Nephron (organoid): ENCODE measurements at regions not wholly inside any gene's neighbourhood (a gene's known extent, or its start where the extent isn't known, plus 50 kb on each side); places are given as distances from the start of the nearest gene placed in this dataset.
A peak's percentile ranks its signal among the peaks of the same experiment; 100 is the strongest.

Source experiments
- H3K27ac Mint-ChIP-seq, 3 experiments: 2 replicates each; pipeline ENCODE4 v1.8.0; 2020; ENCODE audit warnings: mixed read lengths in 3 of 3, mild to moderate bottlenecking in 2 of 3, moderate library complexity in 1 of 3
- H3K27me3 Mint-ChIP-seq: 2 replicates; pipeline ENCODE4 v1.8.0; 2021; ENCODE audit warnings: low read depth, mild to moderate bottlenecking, moderate library complexity, mixed read lengths
- H3K36me3 Mint-ChIP-seq: 2 replicates; pipeline ENCODE4 v1.8.0; 2020; ENCODE audit warnings: low read depth, mixed read lengths
- H3K4me1 Mint-ChIP-seq: 2 replicates; pipeline ENCODE4 v1.8.0; 2020; ENCODE audit warnings: mixed read lengths
- H3K4me3 Mint-ChIP-seq, 3 experiments: 2 replicates each; pipeline ENCODE4 v1.8.0; 2020; ENCODE audit warnings: mild to moderate bottlenecking in 3 of 3, mixed read lengths in 3 of 3, moderate library complexity in 2 of 3
- H3K9me3 Mint-ChIP-seq: 2 replicates; pipeline ENCODE4 v1.8.0; 2020; ENCODE audit warnings: mixed read lengths
- CTCF ChIP-seq, 3 experiments: fragments of 200-600 bp; sonication (generic); IDR thresholded peaks; one replicate each; pipeline ENCODE4 v1.5.0; 2021; ENCODE audit warnings: antibody characterized with exemption in 3 of 3; ENCODE audit not compliant: unreplicated experiment in 3 of 3

GRCh38 chr4:129622566-129622965 is 526.6 kb downstream of the C4orf33 start:
- H3K4me3 Mint-ChIP-seq = no peak overlapping the region
- no peak overlapping the region for H3K27ac Mint-ChIP-seq
- H3K4me1 Mint-ChIP-seq = no peaks in the 10 kb centered on the region
- peaks cover 2% of the 10 kb centered on the region for H3K9me3 Mint-ChIP-seq
- no peak for TF ChIP-seq CTCF (IDR thresholded peaks at IDR 0.05; ENCODE audit: unreplicated experiment in 3 of 3)
- H3K36me3 Mint-ChIP-seq = no peaks in the 10 kb centered on the region
- no peaks in the 10 kb centered on the region for H3K27me3 Mint-ChIP-seq

GRCh38 chr4:129623233-129623875 is 527.4 kb downstream of the C4orf33 start:
- H3K4me3 Mint-ChIP-seq = no peak overlapping the region
- no peaks in the 10 kb centered on the region for H3K36me3 Mint-ChIP-seq
- peaks cover 2% of the 10 kb centered on the region for H3K9me3 Mint-ChIP-seq
- no peaks in the 10 kb centered on the region for H3K27me3 Mint-ChIP-seq
- H3K27ac Mint-ChIP-seq = no peak overlapping the region
- no peaks in the 10 kb centered on the region for H3K4me1 Mint-ChIP-seq
- TF ChIP-seq CTCF (IDR thresholded peaks at IDR 0.05; ENCODE audit: unreplicated experiment in 3 of 3) = no peak

- H3K27me3 Mint-ChIP-seq = no peaks in the 10 kb centered on the region
- no peaks in the 10 kb centered on the region for H3K36me3 Mint-ChIP-seq
- no peak overlapping the region for H3K27ac Mint-ChIP-seq
- peak; percentile 57 to 66 (median 60) for TF ChIP-seq CTCF (IDR thresholded peaks at IDR 0.05; ENCODE audit: unreplicated experiment in 3 of 3)
- H3K4me1 Mint-ChIP-seq = no peaks in the 10 kb centered on the region
- no peak overlapping the region for H3K4me3 Mint-ChIP-seq
- H3K9me3 Mint-ChIP-seq = peaks cover 7% of the 10 kb centered on the region
These were observed 545.2 kb downstream of the C4orf33 start for GRCh38 chr4:129641179-129641578.

- peaks cover 3% of the 10 kb centered on the region for H3K9me3 Mint-ChIP-seq
- H3K27me3 Mint-ChIP-seq = no peaks in the 10 kb centered on the region
- no peaks in the 10 kb centered on the region for H3K4me1 Mint-ChIP-seq
- no peak overlapping the region for H3K27ac Mint-ChIP-seq
- H3K4me3 Mint-ChIP-seq = no peak overlapping the region
- H3K36me3 Mint-ChIP-seq = no peaks in the 10 kb centered on the region
- TF ChIP-seq CTCF (IDR thresholded peaks at IDR 0.05; ENCODE audit: unreplicated experiment in 3 of 3) = no peak
These were observed 549.5 kb downstream of the C4orf33 start for GRCh38 chr4:129645461-129645860.

- H3K27ac Mint-ChIP-seq = no peak overlapping the region
- no peaks in the 10 kb centered on the region for H3K4me1 Mint-ChIP-seq
- no peak for TF ChIP-seq CTCF (IDR thresholded peaks at IDR 0.05; ENCODE audit: unreplicated experiment in 3 of 3)
- no peaks in the 10 kb centered on the region for H3K36me3 Mint-ChIP-seq
- H3K4me3 Mint-ChIP-seq = no peak overlapping the region
- H3K9me3 Mint-ChIP-seq = no peaks in the 10 kb centered on the region
- no peaks in the 10 kb centered on the region for H3K27me3 Mint-ChIP-seq
These were observed 572.1 kb downstream of the C4orf33 start for GRCh38 chr4:129668092-129668491.

GRCh38 chr4:129672941-129673340 is 577.0 kb downstream of the C4orf33 start:
- Mint-ChIP-seq H3K36me3 (no peaks in the 10 kb centered on the region), H3K27me3 (no peaks in the 10 kb centered on the region), H3K27ac (no peak overlapping the region), H3K4me3 (no peak overlapping the region), H3K9me3 (peaks cover 11% of the 10 kb centered on the region), H3K4me1 (no peaks in the 10 kb centered on the region)
- TF ChIP-seq CTCF (IDR thresholded peaks at IDR 0.05; ENCODE audit: unreplicated experiment in 3 of 3) = no peak
